NCI-H510A (cell line): ENCODE measurements at regions not wholly inside any gene's neighbourhood (a gene's known extent, or its start where the extent isn't known, plus 50 kb on each side); places are given as distances from the start of the nearest gene placed in this dataset.

Source experiments
- DNase-seq: peaks from one replicate; lab custom pipeline; 2025; lab: John Stamatoyannopoulos, UW

DNA sequence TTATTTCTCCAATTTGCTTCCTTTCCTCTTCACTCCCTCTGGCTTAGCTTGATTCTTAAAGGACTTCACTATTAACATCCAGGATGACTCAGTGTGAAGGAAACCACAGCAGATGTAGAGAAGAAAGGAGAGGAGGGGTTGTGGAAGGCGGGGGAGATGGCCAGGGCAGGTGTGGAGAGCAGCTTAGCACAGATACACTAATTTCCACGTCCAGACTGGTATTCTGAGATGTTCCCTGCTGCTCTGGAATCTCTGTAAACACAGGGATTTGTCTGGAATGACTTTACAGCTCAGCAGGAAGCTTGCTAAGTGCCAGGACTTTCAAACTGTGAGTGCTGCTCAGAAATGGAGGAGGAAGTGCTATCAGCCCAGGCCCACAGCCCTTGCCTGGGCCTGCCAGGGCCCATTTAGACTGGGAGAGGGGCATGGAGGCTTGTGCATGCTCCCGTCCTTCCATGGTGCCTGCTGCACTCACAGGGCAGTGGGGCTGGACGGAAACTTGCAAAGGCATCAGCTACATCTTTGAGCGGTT lies 202.5 kb upstream of the DDHD1 start:
- no peak for DNase-seq

DNA sequence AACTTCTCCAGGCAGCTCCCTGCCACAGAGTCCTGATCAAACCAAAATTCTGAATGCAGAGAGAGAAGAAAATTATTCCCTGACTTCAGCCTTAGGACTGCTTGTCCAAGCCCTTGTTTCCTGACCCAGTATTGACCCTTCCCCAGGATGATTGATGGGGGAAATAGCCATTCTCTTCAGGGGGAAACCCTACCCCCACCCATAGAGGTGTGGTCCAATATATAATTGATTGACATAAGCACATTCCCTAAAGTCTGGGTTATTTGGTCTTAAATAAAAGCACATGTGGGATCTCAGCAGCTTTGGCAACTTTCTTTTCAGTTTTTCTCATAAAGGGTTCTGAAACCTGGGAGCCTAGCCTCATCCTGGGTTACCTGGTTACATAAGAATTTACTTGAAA lies 201.2 kb upstream of the DDHD1 start:
- DNase-seq, result no peak

DNA sequence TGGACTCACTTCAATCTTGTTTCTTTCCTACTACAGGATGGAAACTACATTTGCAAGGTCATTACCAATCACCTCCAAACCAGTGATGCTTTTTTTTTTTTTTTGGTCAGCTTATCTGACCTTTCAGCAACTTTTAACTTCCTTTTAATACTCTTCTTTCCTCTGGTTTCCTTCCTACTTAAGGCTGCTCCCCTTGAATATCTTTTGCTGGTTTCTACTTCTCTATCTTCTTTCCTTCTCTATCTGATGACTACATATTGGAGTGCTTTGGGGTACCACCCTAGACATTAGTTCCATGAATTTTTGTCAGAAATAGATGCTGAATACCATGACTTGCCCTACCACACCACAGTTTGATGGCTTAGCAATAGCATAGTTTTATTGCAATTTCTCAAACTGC lies 197.7 kb upstream of the DDHD1 start:
- no peak for DNase-seq

DNA sequence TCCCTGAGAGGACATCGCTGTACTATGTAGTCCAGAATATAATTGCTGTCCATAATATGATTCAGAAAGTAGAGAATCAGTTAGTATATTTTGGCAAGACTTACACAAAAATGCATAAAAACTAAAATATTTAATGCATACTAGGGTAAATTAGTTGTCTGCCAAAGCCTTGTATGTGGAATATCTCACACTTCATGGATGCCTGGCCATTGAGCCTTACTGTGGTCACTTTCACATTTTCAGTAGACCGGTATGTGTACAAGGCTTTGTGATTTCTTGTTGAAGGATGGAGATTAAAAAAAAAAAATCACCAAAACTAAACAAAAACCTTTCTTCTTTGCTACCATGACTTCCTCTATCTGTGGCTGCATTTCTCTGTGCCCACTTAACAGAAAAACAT lies 197.3 kb upstream of the DDHD1 start:
- DNase-seq, result no peak

DNA sequence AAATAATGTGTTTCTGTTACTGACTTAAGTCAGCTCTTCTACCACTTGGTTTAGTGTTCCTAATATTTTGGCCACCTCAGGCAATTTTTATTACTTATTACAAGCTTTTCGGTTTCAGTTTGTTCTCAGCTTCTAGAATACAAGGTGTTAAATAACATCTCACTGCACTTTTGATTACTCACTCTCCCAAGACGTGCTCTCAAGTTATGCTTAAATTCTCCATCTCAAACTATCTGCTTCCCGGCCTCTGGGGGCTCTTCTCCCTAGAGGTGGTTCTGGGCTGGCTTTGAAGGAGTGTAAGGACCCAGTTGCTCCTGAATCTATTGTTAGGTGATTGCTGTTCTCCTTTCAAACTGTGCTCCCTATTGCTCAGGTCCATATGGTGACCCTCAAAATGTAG lies 193.9 kb upstream of the DDHD1 start:
- no peak for DNase-seq

DNA sequence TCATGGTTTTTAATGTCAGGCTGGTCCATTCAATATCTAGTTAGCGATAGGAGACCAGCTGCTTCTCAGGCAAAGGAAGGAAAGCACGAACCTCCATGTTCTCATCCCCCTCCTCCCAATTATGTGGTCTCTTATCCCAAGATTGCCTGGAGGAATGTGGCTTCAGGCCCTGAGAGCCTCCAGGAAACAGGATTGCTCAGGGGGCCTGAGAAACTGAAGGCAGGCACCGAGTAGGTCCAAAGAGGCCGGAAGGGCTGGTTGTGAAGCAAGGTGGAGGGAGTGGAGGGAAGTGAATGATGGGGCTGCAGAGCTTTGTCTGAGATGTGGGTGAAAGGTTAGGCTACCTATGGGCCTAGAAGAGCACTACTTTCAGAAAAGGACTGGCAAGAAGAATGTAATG lies 188.2 kb upstream of the DDHD1 start:
- DNase-seq, result no peak

DNA sequence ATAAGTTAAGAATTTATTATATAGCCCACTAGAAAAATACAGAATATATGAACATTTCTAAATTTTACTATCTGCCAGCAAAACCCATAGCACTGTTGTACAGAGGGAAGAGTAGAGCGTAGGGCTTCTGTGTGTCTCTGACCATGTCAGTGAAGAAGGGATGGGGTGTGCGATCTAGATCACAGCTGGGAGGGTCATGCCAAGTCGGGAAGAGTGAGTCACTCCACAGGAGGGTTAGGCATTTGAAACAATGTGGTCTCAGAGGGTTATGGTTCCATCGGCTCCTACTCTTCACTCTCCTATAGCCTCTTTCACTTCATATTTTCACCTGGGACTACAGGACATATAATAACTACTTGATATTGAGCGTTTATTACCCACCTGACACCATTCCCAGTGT lies 185.1 kb upstream of the DDHD1 start:
- DNase-seq, result no peak

DNA sequence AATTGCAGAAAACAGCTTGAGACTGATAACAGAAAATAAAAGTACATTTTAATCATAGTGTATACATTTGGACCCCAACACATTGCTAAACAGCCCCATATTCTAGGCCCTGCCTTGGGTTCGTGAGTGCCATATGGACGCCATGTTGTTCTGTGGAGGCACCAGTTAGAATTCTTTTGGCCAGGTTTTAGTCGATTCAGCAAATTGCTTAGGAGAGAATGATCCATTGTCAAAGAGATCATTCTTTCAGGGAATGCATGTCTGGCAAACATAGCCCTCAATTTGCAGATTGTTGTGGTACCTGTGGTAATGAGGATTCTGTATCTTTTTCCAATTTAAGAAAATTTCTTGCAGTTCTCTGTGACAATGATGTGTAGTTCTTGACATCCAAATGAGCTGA lies 183.6 kb upstream of the DDHD1 start:
- DNase-seq, result no peak

DNA sequence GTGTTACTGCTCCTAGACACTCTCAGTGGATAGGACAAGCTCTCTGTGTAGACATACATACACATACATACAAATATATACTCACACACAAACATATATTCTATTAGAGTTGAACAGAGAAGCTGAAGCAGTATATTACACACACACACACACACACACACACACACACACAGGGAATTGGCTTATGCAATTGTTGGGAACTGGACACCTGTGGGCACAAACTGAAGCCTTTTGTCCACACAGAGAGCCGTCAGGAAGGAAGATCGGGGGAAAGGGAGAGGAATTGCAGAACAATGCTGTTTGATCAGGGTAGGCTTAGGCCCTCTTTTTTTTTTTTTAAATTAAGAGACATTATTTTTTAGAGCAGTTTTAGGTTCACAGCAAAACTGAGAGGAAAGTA lies 180.7 kb upstream of the DDHD1 start:
- DNase-seq, result no peak

DNA sequence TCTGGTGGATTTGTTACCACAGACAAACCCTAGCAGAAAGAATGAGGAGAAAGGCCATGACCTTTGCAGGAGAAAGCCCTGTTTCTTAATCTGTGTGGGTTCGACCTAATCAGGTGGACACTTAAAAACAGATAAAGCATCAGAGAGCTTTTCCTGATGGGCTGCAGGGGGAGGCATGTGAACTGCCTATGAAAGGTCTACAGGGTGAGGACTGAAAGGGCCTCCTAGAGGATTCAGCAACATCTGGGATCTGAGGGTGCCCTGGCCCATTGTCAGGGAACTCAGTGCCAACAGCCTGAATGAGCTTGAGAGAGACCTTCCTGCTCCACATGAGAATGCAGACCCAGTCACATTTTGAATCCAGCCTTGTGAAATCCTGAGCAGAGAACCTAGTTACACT lies 178.8 kb upstream of the DDHD1 start:
- DNase-seq, result no peak

DNA sequence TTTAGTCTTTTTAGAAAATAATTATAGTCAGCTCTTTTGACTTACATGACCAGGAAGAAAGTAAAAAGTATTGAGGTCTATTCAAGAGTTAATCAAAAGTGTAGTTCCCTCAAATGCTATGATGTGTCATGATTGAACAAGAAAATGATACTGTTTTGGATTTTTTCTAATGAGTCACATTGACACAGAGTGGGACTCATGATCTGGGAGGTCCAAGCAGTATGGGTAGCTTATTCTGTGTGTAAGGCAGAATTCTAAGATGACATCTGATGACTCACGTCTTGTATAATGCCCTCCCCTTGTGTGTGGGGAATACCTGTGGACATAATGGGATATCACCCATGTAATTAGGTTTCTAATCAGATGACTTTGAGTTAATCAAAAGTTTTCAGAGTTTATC lies 178.1 kb upstream of the DDHD1 start:
- DNase-seq, result no peak

DNA sequence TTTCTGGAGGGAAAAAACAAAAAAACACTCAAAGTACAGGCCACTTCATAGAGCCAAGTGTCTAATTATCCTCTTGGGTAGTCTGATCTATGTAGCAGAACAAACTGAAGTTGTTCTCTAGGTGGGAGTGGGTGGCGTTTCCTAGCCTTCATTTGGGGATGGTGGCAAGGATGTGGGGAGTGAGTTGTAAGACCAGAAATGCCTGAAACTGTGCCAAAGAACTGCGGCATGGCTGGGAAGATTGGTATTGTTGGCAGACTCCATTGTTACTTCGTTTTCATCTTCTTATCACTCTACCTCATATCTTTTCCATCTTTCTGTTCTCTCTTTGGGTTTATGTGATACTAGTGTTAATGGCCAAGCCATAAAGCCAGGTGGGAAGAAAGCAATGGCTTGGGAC lies 177.3 kb upstream of the DDHD1 start:
- DNase-seq, result no peak

DNA sequence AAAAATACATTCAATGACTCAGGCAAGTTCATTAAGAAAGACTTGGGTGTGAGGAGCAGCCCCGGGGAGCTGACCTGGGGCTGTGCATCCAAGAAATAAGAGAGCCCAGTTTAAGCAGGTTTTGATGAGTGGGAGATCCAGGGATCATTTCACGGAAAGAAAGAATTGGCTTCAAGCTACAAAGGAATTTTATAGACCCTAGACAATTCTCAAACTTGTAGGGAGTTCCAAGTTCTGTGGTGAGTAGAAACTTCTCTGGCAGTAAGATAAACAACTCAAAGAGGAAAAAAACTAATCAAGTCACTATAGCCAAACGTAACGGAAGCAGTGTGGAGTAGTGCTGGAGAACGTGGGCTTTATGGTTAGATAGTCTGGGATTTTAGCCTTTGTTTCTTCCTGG lies 175.7 kb upstream of the DDHD1 start:
- no peak for DNase-seq

DNA sequence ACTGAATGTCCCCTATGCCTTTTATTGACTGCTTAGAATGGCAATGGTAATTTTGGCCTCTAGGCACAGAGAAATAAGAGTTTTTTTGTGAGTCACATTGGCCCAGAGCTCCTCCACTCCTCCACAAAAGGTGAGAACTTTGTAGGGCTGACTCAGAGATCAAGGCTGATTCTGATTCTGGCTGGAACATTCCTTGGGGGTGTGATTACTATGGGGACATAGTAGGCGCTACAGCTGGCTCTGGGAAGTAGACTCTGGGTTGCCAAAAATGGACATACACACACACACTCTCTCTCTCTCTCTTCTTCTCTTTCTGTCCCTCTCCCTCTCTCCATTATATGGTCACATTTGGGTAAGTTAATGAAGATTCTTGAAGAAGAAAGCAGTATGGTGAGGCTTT lies 174.6 kb upstream of the DDHD1 start:
- no peak for DNase-seq

DNA sequence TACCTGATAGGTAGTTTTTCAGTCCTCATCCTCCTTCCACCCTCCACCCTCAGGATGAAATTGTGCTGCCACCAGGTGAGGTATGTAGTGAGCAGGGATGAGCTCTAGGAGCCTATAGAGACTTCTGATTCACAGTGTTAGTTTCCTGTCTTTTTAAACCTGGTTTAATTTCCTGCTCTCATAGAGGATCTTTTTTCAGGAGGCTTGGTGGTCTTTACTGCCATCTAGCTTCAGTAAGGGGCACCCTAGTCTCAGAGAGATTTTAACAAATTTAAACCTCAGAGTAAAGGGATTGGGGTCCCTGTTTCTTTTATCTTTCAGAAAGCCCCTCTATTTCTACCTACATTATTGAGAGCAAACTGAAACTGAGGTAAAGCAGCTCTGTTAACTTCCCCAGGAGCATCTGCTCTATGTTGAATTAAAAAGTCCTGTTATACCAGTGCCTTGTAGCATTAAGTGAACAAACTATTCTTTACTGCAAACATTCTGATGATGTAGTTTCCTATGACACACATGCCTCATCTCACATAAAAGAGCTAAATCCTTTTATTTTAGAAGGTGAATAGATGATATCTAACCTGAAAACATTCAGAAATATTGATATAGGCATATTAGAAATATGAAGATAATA lies 172.2 kb upstream of the DDHD1 start:
- DNase-seq, result no peak

DNA sequence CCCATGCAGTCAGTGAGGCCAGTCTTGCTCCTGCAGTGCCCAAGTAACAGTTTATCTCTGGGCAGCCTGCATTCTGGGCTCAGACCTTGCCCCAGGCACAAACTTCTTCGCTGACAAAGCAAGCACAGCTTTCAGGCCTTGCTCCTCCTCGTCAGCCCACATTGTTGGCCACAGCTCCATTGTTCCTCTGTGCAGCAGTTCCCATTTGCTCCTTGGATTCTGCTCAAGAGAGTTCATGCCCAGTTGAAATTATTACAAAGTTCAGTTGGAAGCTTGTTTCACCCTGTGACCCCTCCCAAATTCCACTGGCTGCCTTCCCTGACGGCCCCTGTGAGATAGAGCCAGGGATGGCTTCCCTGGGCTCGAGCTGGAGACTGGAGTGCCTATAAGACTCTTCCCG lies 163.4 kb upstream of the DDHD1 start:
- DNase-seq, result no peak

DNA sequence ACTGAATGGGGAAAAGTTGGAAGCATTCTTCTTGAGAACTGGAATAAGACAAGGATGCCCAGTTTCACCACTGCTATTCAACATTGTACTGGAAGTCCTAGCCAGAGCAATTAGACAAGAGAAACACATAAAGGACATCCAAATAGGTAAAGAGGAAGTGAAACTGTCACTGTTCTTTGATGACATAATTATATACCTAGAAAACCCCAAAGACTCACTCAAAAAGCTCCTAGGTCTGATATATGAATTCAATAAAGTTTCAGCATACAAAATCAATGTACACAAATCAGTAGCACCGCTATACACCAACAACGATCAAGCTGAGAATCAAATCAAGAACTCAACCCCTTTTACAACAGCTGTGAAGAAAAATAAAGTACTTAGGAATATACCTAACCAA lies 157.3 kb upstream of the DDHD1 start:
- DNase-seq, result no peak

DNA sequence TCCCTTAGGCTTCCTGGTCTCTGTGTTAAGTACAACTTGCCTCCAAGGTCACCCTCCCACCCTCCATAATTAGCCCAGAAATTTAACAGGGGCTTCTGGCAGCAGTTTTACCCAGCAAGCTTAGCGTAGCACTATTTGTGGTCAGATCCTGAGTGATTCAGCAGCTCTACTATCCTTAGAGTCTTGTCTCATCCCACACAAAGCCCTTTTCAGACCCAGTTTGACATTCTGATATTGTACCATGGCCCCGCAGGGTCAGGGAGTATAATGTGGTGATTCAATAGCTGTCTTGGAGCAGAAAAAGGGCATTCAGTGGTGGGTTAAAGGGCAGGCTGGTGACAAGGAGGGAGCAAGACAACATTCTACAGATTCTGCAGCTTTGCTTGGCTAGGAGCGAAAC lies 153.8 kb upstream of the DDHD1 start:
- no peak for DNase-seq

DNA sequence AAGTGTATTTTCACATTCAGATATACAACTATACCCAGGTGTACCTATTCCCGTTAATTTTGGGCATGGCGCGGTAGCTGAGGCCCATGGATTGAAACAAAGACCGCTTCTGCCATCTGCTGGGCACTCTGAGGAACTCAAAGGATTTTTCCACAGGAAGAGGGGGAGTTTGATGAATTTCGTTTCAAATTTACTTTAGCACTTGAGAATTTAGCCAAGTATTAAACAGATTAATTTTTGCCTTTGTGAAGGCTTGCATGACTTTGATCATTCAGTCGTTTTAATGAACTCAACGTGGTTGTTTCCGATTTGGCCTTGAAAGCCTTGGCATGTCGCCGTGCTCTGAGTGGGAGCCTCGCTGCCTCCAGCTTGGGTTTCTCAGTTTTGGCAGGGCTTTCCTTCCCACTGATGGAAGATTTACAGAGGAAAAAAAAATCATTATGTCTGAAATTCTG lies 153.2 kb upstream of the DDHD1 start:
- DNase-seq, result no peak

DNA sequence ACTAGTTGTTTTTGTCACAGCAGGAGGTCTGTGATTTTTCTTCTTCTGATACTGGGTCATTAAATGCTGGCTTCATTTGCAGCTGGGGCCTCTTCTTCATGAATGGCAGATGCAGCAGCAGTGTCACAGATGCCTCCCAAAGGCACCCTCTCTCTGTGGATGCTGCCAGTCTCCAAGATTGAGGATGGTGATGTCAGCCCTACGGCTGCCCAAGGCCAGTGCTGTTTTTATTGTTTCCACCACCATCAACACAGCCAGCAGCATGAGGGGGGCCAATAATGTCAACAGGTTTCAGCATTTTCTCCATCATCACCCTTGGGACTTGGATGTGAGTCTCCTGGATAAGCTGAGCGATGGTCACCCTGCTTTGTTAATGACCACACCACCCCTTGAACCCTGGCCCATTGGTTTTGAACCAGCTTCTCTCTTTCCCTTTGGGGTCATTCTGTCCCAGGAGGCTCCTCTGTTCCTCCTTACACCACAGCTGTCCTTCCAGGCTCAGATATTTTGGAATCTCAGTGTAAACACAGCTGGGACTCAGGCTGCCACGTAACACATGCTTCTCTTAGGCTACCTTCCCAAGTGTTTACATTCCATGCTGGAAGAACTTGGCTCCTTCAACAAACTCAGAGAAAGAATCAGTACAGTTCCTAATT lies 151.7 kb upstream of the DDHD1 start:
- no peak for DNase-seq

DNA sequence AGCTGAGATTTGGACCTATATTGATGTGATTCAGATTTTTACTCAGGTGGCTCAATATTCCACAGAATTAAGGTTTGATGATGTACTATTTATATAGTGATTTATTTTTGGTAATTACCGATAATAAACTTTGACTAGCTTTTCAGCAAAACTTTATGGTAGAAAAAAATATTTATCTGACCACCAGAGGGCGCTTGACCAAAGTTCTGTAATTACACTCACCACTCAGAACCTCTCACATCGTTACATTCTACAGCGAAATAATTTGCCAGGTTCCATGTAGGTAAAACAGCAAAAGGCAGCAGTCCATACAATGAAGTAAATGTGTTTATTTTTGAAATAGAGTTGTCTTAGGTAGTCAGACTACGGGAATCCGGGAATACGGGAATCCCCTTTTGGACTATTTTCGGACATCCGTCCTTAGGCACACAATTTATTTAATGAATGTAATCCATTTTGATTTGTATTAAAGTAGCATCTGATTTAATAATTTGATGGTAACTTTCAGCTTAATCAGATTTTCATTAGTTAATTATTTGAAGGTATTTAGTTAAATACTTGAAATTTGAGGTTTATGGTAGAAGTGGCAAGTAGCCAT lies 143.0 kb upstream of the DDHD1 start:
- no peak for DNase-seq

DNA sequence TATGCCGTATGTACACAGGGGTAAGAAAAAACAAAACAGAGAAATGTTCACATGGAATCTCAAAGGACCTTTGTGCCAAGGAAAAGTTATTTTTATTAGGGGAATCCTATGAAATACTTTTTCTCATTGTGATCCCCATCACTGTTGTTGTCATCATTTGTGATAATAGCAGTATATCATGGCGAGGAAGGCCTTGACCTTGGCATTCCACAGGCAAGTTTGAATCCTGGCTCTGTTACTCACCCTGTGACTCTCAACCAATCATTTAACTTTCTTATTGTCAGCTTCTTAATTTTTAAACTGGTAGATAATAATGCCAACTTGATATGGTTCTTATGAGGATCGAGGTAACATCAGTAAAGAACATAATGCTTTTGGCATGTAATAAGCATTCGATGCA lies 142.2 kb upstream of the DDHD1 start:
- no peak for DNase-seq

DNA sequence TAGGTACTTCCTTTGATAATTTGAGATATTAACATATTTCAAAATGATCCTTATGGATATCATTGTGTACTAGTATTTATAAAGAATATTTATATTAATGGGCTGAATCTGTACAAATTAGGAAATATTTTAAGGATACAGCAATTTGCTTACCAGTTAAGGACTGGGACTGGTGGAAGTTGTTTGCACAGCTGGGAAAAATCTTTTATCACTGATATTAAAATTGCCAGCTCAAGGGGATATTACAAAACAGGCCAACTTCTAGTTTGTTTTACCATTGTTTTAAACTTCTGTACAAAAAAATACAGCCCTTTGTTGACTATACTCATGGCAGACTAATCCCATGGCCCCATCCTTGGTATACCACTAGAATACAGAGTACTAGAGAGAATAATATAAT lies 133.2 kb upstream of the DDHD1 start:
- DNase-seq, result no peak

DNA sequence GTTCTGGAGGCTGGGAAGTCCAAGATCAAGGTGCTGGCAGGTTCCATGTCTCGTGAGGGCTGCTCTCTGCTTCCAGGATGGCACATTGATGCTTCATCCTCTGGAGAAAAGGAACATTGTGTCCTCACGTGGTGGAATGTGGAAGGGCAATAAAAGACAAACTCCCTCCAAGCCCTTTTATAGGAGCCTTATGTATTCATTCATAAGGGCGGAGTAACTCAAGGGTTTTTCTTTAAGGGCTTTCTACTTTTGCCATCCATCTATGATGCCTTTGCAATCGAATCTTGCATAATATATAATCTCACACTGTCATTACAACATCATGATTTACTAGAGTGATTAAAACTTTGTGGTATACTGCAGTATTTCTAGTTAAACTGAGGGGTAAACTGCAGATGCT lies 132.7 kb upstream of the DDHD1 start:
- no peak for DNase-seq
